Ovary (tissue), 3 donors: ENCODE measurements at regions not wholly inside any gene's neighbourhood (a gene's known extent, or its start where the extent isn't known, plus 50 kb on each side); places are given as distances from the start of the nearest gene placed in this dataset.

ENCODE experiments used
- POLR2A ChIP-seq: fragments of 450-650 bp; IDR thresholded peaks from one replicate; pipeline ENCODE4 v1.6.1; 2017; ENCODE audit warnings: antibody characterized with exemption, mild to moderate bottlenecking, moderate library complexity
- TF ChIP-seq, protein P1 (sequence below), 3 donors: fragments of 450-650 bp in 2 of 3; fragments of 200-600 bp in 1 of 3; IDR thresholded peaks; one replicate each; pipeline versions ENCODE4 v1.5.1 to v1.8.0; 2016 to 2022; ENCODE audit warnings: antibody characterized with exemption in 3 of 3, mild to moderate bottlenecking in 1 of 3
- donor health status: DM: no; HTN: no; CAD: no.

DNA sequence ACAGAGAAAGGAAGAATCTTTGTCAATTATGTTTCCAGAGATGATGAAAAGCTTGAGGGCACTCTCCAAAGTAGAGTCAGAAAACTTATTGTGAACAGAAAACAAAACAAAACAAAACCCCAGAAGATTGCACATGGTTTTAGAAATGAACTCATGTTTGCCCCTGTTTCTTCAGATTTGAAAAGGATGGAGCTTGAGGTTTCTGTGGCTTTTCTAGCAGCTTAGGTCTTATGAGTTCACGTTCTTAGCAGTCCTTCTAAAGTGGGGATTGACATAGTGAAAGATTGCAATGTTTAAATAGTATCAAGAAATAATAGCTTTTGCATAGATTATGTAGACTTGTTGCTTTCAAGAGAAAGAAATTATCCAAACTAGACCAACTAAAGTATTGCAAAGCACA, 421.8 kb downstream of the GBA3 start:
- no peak for TF ChIP-seq POLR2A
- TF ChIP-seq, protein P1, sequence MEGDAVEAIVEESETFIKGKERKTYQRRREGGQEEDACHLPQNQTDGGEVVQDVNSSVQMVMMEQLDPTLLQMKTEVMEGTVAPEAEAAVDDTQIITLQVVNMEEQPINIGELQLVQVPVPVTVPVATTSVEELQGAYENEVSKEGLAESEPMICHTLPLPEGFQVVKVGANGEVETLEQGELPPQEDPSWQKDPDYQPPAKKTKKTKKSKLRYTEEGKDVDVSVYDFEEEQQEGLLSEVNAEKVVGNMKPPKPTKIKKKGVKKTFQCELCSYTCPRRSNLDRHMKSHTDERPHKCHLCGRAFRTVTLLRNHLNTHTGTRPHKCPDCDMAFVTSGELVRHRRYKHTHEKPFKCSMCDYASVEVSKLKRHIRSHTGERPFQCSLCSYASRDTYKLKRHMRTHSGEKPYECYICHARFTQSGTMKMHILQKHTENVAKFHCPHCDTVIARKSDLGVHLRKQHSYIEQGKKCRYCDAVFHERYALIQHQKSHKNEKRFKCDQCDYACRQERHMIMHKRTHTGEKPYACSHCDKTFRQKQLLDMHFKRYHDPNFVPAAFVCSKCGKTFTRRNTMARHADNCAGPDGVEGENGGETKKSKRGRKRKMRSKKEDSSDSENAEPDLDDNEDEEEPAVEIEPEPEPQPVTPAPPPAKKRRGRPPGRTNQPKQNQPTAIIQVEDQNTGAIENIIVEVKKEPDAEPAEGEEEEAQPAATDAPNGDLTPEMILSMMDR (IDR thresholded peaks at IDR 0.05): no peak
